Trophoblast cell (in vitro differentiated cells and primary cell): ENCODE measurements at regions not wholly inside any gene's neighbourhood (a gene's known extent, or its start where the extent isn't known, plus 50 kb on each side); places are given as distances from the start of the nearest gene placed in this dataset.

Source experiments
- DNase-seq, 2 donors: peaks; one replicate each; pipeline ENCODE4 v3.0.0-alpha.2; 2016
- H2AFZ ChIP-seq: 2 replicates; pipeline ENCODE4 v1.6.1; 2013; ENCODE audit warnings: low read length, moderate library complexity, mild to moderate bottlenecking; ENCODE audit not compliant: insufficient read depth, poor library complexity
- H2AK5ac ChIP-seq: 2 replicates; pipeline ENCODE4 v1.6.1; 2013; ENCODE audit warnings: mild to moderate bottlenecking, low read length
- H2BK120ac ChIP-seq: 2 replicates; pipeline ENCODE4 v1.6.1; 2013; ENCODE audit warnings: low read length, mild to moderate bottlenecking, moderate library complexity; ENCODE audit not compliant: insufficient read depth, poor library complexity
- H2BK12ac ChIP-seq: 2 replicates; pipeline ENCODE4 v1.6.1; 2013; ENCODE audit warnings: mild to moderate bottlenecking, low read length, moderate library complexity
- H2BK5ac ChIP-seq: 2 replicates; pipeline ENCODE4 v1.6.1; 2013; ENCODE audit warnings: low read length, low read depth, moderate library complexity, mild to moderate bottlenecking; ENCODE audit not compliant: poor library complexity
- H3K14ac ChIP-seq: 2 replicates; pipeline ENCODE4 v1.6.1; 2013; ENCODE audit warnings: mild to moderate bottlenecking, low read length
- H3K18ac ChIP-seq: 2 replicates; pipeline ENCODE4 v1.6.1; 2013; ENCODE audit warnings: mild to moderate bottlenecking, low read length
- H3K23ac ChIP-seq: 2 replicates; pipeline ENCODE4 v1.6.1; 2013; ENCODE audit warnings: low read length
- H3K27ac ChIP-seq: 2 replicates; pipeline ENCODE4 v1.5.1; 2013; ENCODE audit warnings: low read depth, mild to moderate bottlenecking, inconsistent platforms, low read length, moderate library complexity
- H3K27me3 ChIP-seq: 2 replicates; pipeline ENCODE4 v1.6.1; 2013; ENCODE audit warnings: inconsistent platforms, mild to moderate bottlenecking, low read length, moderate library complexity; ENCODE audit not compliant: insufficient read depth
- H3K36me3 ChIP-seq, 2 experiments: 1 replicate in 1 of 2; 2 replicates in 1 of 2; pipeline ENCODE4 v1.6.1; 2013; ENCODE audit warnings: low read length in 2 of 2, mild to moderate bottlenecking in 2 of 2, moderate library complexity in 1 of 2; ENCODE audit not compliant: insufficient read depth in 2 of 2, control insufficient read depth in 1 of 2
- H3K4ac ChIP-seq: 2 replicates; pipeline ENCODE4 v1.6.1; 2013; ENCODE audit warnings: low read depth, mild to moderate bottlenecking, low read length, moderate library complexity
- H3K4me1 ChIP-seq, 2 experiments: 1 replicate in 1 of 2; 2 replicates in 1 of 2; pipeline ENCODE4 v1.6.1; 2013; ENCODE audit warnings: low read length in 2 of 2, mild to moderate bottlenecking in 2 of 2, moderate library complexity in 1 of 2; ENCODE audit not compliant: insufficient read depth in 2 of 2, control insufficient read depth in 1 of 2
- H3K4me2 ChIP-seq: 2 replicates; pipeline ENCODE4 v1.6.1; 2013; ENCODE audit warnings: inconsistent platforms, mild to moderate bottlenecking, low read length, moderate library complexity
- H3K4me3 ChIP-seq: 2 replicates; pipeline ENCODE4 v1.5.1; 2013; ENCODE audit warnings: mild to moderate bottlenecking, low read depth, low read length, inconsistent platforms
- H3K79me1 ChIP-seq: one replicate; pipeline ENCODE4 v1.6.1; 2013; ENCODE audit warnings: low read length
- H3K79me2 ChIP-seq: 2 replicates; pipeline ENCODE4 v1.6.1; 2013; ENCODE audit warnings: low read length, mild to moderate bottlenecking; ENCODE audit not compliant: control insufficient read depth, insufficient read depth, poor library complexity
- H3K9ac ChIP-seq: 2 replicates; pipeline ENCODE4 v1.6.1; 2013; ENCODE audit warnings: mild to moderate bottlenecking, low read length
- H3K9me3 ChIP-seq: 2 replicates; pipeline ENCODE4 v1.6.1; 2013; ENCODE audit warnings: low read depth, mild to moderate bottlenecking, control low read depth, inconsistent platforms, low read length; ENCODE audit not compliant: insufficient read depth
- H4K12ac ChIP-seq: 2 replicates; pipeline ENCODE4 v1.6.1; 2013; ENCODE audit warnings: low read depth, mild to moderate bottlenecking, low read length, moderate library complexity
- H4K8ac ChIP-seq: 2 replicates; pipeline ENCODE4 v1.6.1; 2013; ENCODE audit warnings: low read depth, mild to moderate bottlenecking, low read length, moderate library complexity
- H4K91ac ChIP-seq: one replicate; pipeline ENCODE4 v1.6.1; 2013; ENCODE audit warnings: low read depth, mild to moderate bottlenecking, low read length, moderate library complexity
- WGBS: extraction: QIAGEN DNeasy Blood & Tissue Kit; methylation state at CpG from one replicate; pipeline ENCODE4 v1.1.7; 2013; ENCODE audit warnings: missing lambda C conversion rate; ENCODE audit not compliant: insufficient read length, insufficient coverage; ENCODE audit errors: extremely low coverage; 5-methylcytosine and 5-hydroxymethylcytosine counted together

- Histone ChIP-seq H4K91ac (no peak overlapping the region), H2AK5ac (no peak overlapping the region), H3K9me3 (no peaks in the 10 kb centered on the region), H3K4me2 (no peak overlapping the region), H2BK12ac (no peak overlapping the region), H2AFZ (no peak overlapping the region), H4K12ac (no peak overlapping the region), H3K4me3 (no peak overlapping the region), H3K27ac (no peak overlapping the region), H4K8ac (no peak overlapping the region), H3K79me2 (no peaks in the 10 kb centered on the region), H2BK5ac (no peak overlapping the region), H3K18ac (no peak overlapping the region), H3K4me1 (no peaks in the 10 kb centered on the region), H2BK120ac (no peak overlapping the region), H3K79me1 (no peaks in the 10 kb centered on the region), H3K27me3 (no peaks in the 10 kb centered on the region), H3K36me3 (no peaks in the 10 kb centered on the region), H3K4ac (no peak overlapping the region), H3K9ac (no peak overlapping the region), H3K23ac (no peak overlapping the region), H3K14ac (no peak overlapping the region)
- no CpG with 5 or more reads among the region's 4 CpGs for WGBS
- no peak for DNase-seq
Measured at GRCh38 chr4:189084671-189085070, 856.0 kb upstream of the FRG1 start.

GRCh38 chr4:189087971-189088370 is 852.7 kb upstream of the FRG1 start:
- no peaks in the 10 kb centered on the region for H3K9me3 ChIP-seq
- no peak for DNase-seq
- no peak overlapping the region for H3K4me3 ChIP-seq
- H3K27me3 ChIP-seq = no peaks in the 10 kb centered on the region
- H2BK120ac ChIP-seq = no peak overlapping the region
- H3K14ac ChIP-seq = no peak overlapping the region
- H4K91ac ChIP-seq = no peak overlapping the region
- H2BK5ac ChIP-seq = no peak overlapping the region
- H3K23ac ChIP-seq = no peak overlapping the region
- H2BK12ac ChIP-seq = no peak overlapping the region
- H3K18ac ChIP-seq = no peak overlapping the region
- no peak overlapping the region for H2AK5ac ChIP-seq
- no CpG with 5 or more reads among the region's 2 CpGs for WGBS
- H3K4ac ChIP-seq = no peak overlapping the region
- H4K12ac ChIP-seq = no peak overlapping the region
- no peak overlapping the region for H2AFZ ChIP-seq
- no peaks in the 10 kb centered on the region for H3K79me2 ChIP-seq
- H3K4me2 ChIP-seq = no peak overlapping the region
- H3K79me1 ChIP-seq = no peaks in the 10 kb centered on the region
- no peak overlapping the region for H4K8ac ChIP-seq
- no peaks in the 10 kb centered on the region for H3K4me1 ChIP-seq
- H3K36me3 ChIP-seq = no peaks in the 10 kb centered on the region
- no peak overlapping the region for H3K9ac ChIP-seq
- no peak overlapping the region for H3K27ac ChIP-seq

- Histone ChIP-seq H3K79me1 (no peaks in the 10 kb centered on the region), H3K79me2 (no peaks in the 10 kb centered on the region), H3K4me2 (no peak overlapping the region), H3K4ac (no peak overlapping the region), H4K8ac (no peak overlapping the region), H4K12ac (no peak overlapping the region), H3K18ac (no peak overlapping the region), H3K14ac (no peak overlapping the region), H3K9ac (no peak overlapping the region), H2AFZ (no peak overlapping the region), H2BK5ac (no peak overlapping the region), H3K27me3 (no peaks in the 10 kb centered on the region), H2AK5ac (no peak overlapping the region), H3K9me3 (no peaks in the 10 kb centered on the region), H3K4me1 (no peaks in the 10 kb centered on the region), H3K36me3 (no peaks in the 10 kb centered on the region), H3K4me3 (no peak overlapping the region), H3K23ac (no peak overlapping the region), H4K91ac (no peak overlapping the region), H2BK120ac (no peak overlapping the region), H3K27ac (no peak overlapping the region), H2BK12ac (no peak overlapping the region)
- WGBS = no CpG with 5 or more reads among the region's 5 CpGs
- no peak for DNase-seq
Measured at GRCh38 chr4:189088780-189089179, 851.9 kb upstream of the FRG1 start.

GRCh38 chr4:189090174-189090814 is 850.4 kb upstream of the FRG1 start:
- H2BK120ac ChIP-seq = no peak overlapping the region
- no peak overlapping the region for H3K4ac ChIP-seq
- no peak overlapping the region for H3K18ac ChIP-seq
- H4K8ac ChIP-seq = no peak overlapping the region
- no CpG with 5 or more reads among the region's 2 CpGs for WGBS
- H3K27me3 ChIP-seq = no peaks in the 10 kb centered on the region
- no peaks in the 10 kb centered on the region for H3K36me3 ChIP-seq
- no peaks in the 10 kb centered on the region for H3K9me3 ChIP-seq
- H2BK5ac ChIP-seq = no peak overlapping the region
- H3K79me1 ChIP-seq = no peaks in the 10 kb centered on the region
- no peak overlapping the region for H2BK12ac ChIP-seq
- no peak overlapping the region for H3K14ac ChIP-seq
- no peaks in the 10 kb centered on the region for H3K4me1 ChIP-seq
- H3K9ac ChIP-seq = no peak overlapping the region
- no peak overlapping the region for H2AFZ ChIP-seq
- no peak overlapping the region for H4K12ac ChIP-seq
- no peak overlapping the region for H3K4me3 ChIP-seq
- H3K79me2 ChIP-seq = no peaks in the 10 kb centered on the region
- no peak overlapping the region for H4K91ac ChIP-seq
- H3K23ac ChIP-seq = no peak overlapping the region
- no peak overlapping the region for H3K27ac ChIP-seq
- no peak overlapping the region for H2AK5ac ChIP-seq
- H3K4me2 ChIP-seq = no peak overlapping the region
- no peak for DNase-seq
